ENCODE measurements at regions not wholly inside any gene's neighbourhood (a gene's known extent, or its start where the extent isn't known, plus 50 kb on each side); places are given as distances from the start of the nearest gene placed in this dataset.

DNA sequence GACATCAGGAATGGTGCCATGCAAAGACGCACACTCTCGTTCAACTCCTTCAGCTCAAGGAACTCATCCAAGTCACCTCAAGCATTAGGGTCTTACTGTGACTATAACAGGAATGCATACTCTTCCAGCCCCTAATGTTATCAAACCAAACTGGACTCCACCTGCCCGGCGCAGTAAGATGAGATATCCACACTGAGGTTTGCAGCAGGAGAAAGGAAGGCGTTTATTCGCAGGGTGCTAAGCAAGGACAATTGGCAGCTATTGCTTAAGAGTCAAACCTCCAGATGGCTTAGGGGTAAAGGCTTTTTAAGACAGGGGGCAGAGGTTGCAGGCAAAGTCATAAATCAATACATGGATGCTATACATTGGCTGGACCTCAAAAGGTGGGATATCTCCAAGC is 159.4 kb upstream of the TAB2 start:
- H3K4me2 ChIP-seq (ENCODE audit: low read length) = no peak overlapping the region
- H3K36me3 ChIP-seq (ENCODE audit: insufficient read depth, low read length) = no peaks in the 10 kb centered on the region
- H3K27me3 ChIP-seq (ENCODE audit: insufficient read depth, low read length) = no peaks in the 10 kb centered on the region
- H3K79me2 ChIP-seq (ENCODE audit: insufficient read depth, low read length) = no peaks in the 10 kb centered on the region
- TF ChIP-seq EZH2 (IDR thresholded peaks at IDR 0.05; ENCODE audit: borderline replicate concordance, low read length) = no peak
- TF ChIP-seq, protein P1, sequence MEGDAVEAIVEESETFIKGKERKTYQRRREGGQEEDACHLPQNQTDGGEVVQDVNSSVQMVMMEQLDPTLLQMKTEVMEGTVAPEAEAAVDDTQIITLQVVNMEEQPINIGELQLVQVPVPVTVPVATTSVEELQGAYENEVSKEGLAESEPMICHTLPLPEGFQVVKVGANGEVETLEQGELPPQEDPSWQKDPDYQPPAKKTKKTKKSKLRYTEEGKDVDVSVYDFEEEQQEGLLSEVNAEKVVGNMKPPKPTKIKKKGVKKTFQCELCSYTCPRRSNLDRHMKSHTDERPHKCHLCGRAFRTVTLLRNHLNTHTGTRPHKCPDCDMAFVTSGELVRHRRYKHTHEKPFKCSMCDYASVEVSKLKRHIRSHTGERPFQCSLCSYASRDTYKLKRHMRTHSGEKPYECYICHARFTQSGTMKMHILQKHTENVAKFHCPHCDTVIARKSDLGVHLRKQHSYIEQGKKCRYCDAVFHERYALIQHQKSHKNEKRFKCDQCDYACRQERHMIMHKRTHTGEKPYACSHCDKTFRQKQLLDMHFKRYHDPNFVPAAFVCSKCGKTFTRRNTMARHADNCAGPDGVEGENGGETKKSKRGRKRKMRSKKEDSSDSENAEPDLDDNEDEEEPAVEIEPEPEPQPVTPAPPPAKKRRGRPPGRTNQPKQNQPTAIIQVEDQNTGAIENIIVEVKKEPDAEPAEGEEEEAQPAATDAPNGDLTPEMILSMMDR (IDR thresholded peaks at IDR 0.05; ENCODE audit: low read length) = no peak
- no peak overlapping the region for H3K9ac ChIP-seq (ENCODE audit: low read length)
- H3K9me3 ChIP-seq (ENCODE audit: low read length) = no peaks in the 10 kb centered on the region
- no peaks in the 10 kb centered on the region for H4K20me1 ChIP-seq (ENCODE audit: insufficient read depth, low read length)
- H2AFZ ChIP-seq (ENCODE audit: low read length) = no peak overlapping the region
- H3K27ac ChIP-seq (ENCODE audit: low read depth, low read length, poor library complexity, severe bottlenecking) = no peak overlapping the region
- no peaks in the 10 kb centered on the region for H3K4me1 ChIP-seq (ENCODE audit: insufficient read depth, low read length, severe bottlenecking)
- no peaks in the 10 kb centered on the region for H3K9me2 ChIP-seq (ENCODE audit: low read depth, low read length)
- H3K4me3 ChIP-seq (ENCODE audit: low read depth, low read length, poor library complexity, severe bottlenecking) = no peak overlapping the region
- no peaks in the 10 kb centered on the region for H3F3A ChIP-seq (ENCODE audit: insufficient read depth, low read length)

DNA sequence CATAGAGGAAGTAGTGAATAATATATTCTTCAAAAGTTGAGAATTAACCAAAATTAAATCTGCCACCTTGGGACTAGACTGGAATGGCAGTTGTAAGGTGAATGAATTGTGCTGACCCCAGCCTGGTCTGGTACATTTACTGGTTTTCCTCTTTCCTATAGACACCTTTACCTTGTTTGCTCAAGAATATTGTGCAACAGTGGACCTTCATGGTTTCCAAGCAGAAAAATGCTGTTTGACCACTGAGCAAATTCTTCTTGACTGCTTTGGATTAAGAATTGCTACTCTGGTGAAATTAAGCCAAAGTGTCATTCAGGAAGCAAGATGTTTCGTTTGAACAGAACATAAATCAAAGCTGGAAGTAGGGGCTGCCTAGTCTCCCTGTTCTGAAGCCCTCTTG is 156.6 kb upstream of the TAB2 start:
- Histone ChIP-seq H3K4me2 (ENCODE audit: low read length) (no peak overlapping the region), H3K4me3 (ENCODE audit: low read depth, low read length, poor library complexity, severe bottlenecking) (no peak overlapping the region), H3K27ac (ENCODE audit: low read depth, low read length, poor library complexity, severe bottlenecking) (no peak overlapping the region), H3K27me3 (ENCODE audit: insufficient read depth, low read length) (no peaks in the 10 kb centered on the region), H3K4me1 (ENCODE audit: insufficient read depth, low read length, severe bottlenecking) (no peaks in the 10 kb centered on the region), H3K9me3 (ENCODE audit: low read length) (no peaks in the 10 kb centered on the region), H3K9ac (ENCODE audit: low read length) (no peak overlapping the region), H4K20me1 (ENCODE audit: insufficient read depth, low read length) (no peaks in the 10 kb centered on the region), H3K36me3 (ENCODE audit: insufficient read depth, low read length) (no peaks in the 10 kb centered on the region), H3F3A (ENCODE audit: insufficient read depth, low read length) (no peaks in the 10 kb centered on the region), H3K9me2 (ENCODE audit: low read depth, low read length) (no peaks in the 10 kb centered on the region), H2AFZ (ENCODE audit: low read length) (no peak overlapping the region), H3K79me2 (ENCODE audit: insufficient read depth, low read length) (no peaks in the 10 kb centered on the region)
- TF ChIP-seq, protein P1 (IDR thresholded peaks at IDR 0.05; ENCODE audit: low read length) = no peak
- no peak for TF ChIP-seq EZH2 (IDR thresholded peaks at IDR 0.05; ENCODE audit: borderline replicate concordance, low read length)

DNA sequence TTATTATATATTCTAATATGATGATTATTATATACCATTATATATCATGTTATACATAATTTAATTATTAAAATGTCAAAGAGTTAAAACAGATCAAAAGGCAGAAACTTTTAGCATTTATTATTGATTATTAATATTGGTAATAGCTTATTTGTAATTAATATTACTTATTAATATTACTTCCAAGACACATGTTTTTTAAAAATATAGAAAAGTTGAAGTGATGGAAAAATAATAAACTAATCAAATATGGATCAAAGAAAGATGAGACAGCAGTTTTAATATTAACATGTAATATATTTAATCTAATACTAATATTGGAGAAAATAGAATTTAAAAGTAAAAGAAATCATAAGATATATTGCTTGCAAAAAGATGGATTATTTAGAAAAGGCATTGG is 154.6 kb upstream of the TAB2 start:
- no peak for TF ChIP-seq EZH2 (IDR thresholded peaks at IDR 0.05; ENCODE audit: borderline replicate concordance, low read length)
- TF ChIP-seq, protein P1 (IDR thresholded peaks at IDR 0.05; ENCODE audit: low read length) = no peak
- no peaks in the 10 kb centered on the region for H3K79me2 ChIP-seq (ENCODE audit: insufficient read depth, low read length)
- no peak overlapping the region for H3K4me2 ChIP-seq (ENCODE audit: low read length)
- no peaks in the 10 kb centered on the region for H3K36me3 ChIP-seq (ENCODE audit: insufficient read depth, low read length)
- H2AFZ ChIP-seq (ENCODE audit: low read length) = no peak overlapping the region
- H3K4me3 ChIP-seq (ENCODE audit: low read depth, low read length, poor library complexity, severe bottlenecking) = no peak overlapping the region
- H3K9me3 ChIP-seq (ENCODE audit: low read length) = no peaks in the 10 kb centered on the region
- H4K20me1 ChIP-seq (ENCODE audit: insufficient read depth, low read length) = no peaks in the 10 kb centered on the region
- H3K9me2 ChIP-seq (ENCODE audit: low read depth, low read length) = no peaks in the 10 kb centered on the region
- H3K27me3 ChIP-seq (ENCODE audit: insufficient read depth, low read length) = no peaks in the 10 kb centered on the region
- H3K9ac ChIP-seq (ENCODE audit: low read length) = no peak overlapping the region
- H3F3A ChIP-seq (ENCODE audit: insufficient read depth, low read length) = no peaks in the 10 kb centered on the region
- no peak overlapping the region for H3K27ac ChIP-seq (ENCODE audit: low read depth, low read length, poor library complexity, severe bottlenecking)
- H3K4me1 ChIP-seq (ENCODE audit: insufficient read depth, low read length, severe bottlenecking) = no peaks in the 10 kb centered on the region
